ENCODE measurements at regions not wholly inside any gene's neighbourhood (a gene's known extent, or its start where the extent isn't known, plus 50 kb on each side); places are given as distances from the start of the nearest gene placed in this dataset.

- no peak for DNase-seq (ENCODE audit: low spot score)
- H3K27ac ChIP-seq = no peak overlapping the region
- H3K4me2 ChIP-seq = no peak overlapping the region
- H3K27me3 ChIP-seq = no peaks in the 10 kb centered on the region
- H2AFZ ChIP-seq = no peak overlapping the region
- no peaks in the 10 kb centered on the region for H3K79me2 ChIP-seq
- no peaks in the 10 kb centered on the region for H4K20me1 ChIP-seq (ENCODE audit: insufficient read depth, poor library complexity, severe bottlenecking)
- no peak overlapping the region for H3K4me3 ChIP-seq
- no peaks in the 10 kb centered on the region for H3K9me3 ChIP-seq (ENCODE audit: low read depth)
- H3K36me3 ChIP-seq (replicated peaks; ENCODE audit: insufficient read depth, low read depth) = no peaks in the 10 kb centered on the region
- TF ChIP-seq EZH2phosphoT487 (IDR thresholded peaks at IDR 0.05; ENCODE audit: low read depth, severe bottlenecking, unreplicated experiment) = no peak
- WGBS (ENCODE audit: low lambda C conversion rate, missing lambda C conversion rate) = 77% methylated on average over 2 of the region's 2 CpGs
- no peaks in the 10 kb centered on the region for H3K4me1 ChIP-seq (ENCODE audit: insufficient read depth)
- H3K9me2 ChIP-seq (replicated peaks; ENCODE audit: insufficient read depth) = no peaks in the 10 kb centered on the region
Measured at GRCh38 chr13:78182813-78183212, 264.2 kb upstream of the EDNRB start.

DNA sequence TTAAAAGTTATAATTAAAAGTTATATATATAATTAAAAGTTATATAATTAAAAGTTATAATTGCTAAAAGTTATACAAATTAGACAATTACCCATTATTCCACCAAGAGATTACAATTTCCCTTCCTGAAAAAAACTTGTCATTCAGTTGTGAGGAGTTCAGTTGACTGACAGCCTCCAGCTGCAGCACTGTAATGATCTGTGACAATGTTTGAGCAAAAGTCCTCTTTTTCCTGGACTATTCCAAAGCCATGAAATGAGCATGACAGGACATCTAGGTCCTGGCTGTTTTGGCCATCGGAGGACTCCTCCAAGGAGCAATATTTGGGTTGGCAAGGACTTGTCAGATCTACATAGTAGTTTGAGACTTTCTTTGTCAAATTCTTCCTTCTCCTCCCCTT lies 258.7 kb upstream of the EDNRB start:
- H3K4me3 ChIP-seq = no peak overlapping the region
- no peaks in the 10 kb centered on the region for H3K79me2 ChIP-seq
- no peak overlapping the region for H3K27ac ChIP-seq
- H3K9me3 ChIP-seq (ENCODE audit: low read depth) = no peaks in the 10 kb centered on the region
- H3K27me3 ChIP-seq = no peaks in the 10 kb centered on the region
- no peaks in the 10 kb centered on the region for H4K20me1 ChIP-seq (ENCODE audit: insufficient read depth, poor library complexity, severe bottlenecking)
- no peak overlapping the region for H3K4me2 ChIP-seq
- DNase-seq (ENCODE audit: low spot score) = no peak
- no peaks in the 10 kb centered on the region for H3K36me3 ChIP-seq (replicated peaks; ENCODE audit: insufficient read depth, low read depth)
- TF ChIP-seq EZH2phosphoT487 (IDR thresholded peaks at IDR 0.05; ENCODE audit: low read depth, severe bottlenecking, unreplicated experiment) (no peak), CTCF (IDR thresholded peaks at IDR 0.05; ENCODE audit: poor library complexity) (no peak), EZH2 (IDR thresholded peaks at IDR 0.05; ENCODE audit: borderline replicate concordance) (no peak)
- no peaks in the 10 kb centered on the region for H3K4me1 ChIP-seq (ENCODE audit: insufficient read depth)
- H3K9me2 ChIP-seq (replicated peaks; ENCODE audit: insufficient read depth) = no peaks in the 10 kb centered on the region
- no peak overlapping the region for H2AFZ ChIP-seq
- 85% methylated on average over 1 of the region's 1 CpG for WGBS (ENCODE audit: low lambda C conversion rate, missing lambda C conversion rate)

- no peaks in the 10 kb centered on the region for H3K4me1 ChIP-seq (ENCODE audit: insufficient read depth)
- H3K79me2 ChIP-seq = no peaks in the 10 kb centered on the region
- no peaks in the 10 kb centered on the region for H3K9me2 ChIP-seq (replicated peaks; ENCODE audit: insufficient read depth)
- no peaks in the 10 kb centered on the region for H3K27me3 ChIP-seq
- H3K27ac ChIP-seq = no peak overlapping the region
- WGBS (ENCODE audit: low lambda C conversion rate, missing lambda C conversion rate) = 91% methylated on average over 2 of the region's 2 CpGs
- no peak overlapping the region for H3K4me2 ChIP-seq
- no peaks in the 10 kb centered on the region for H3K9me3 ChIP-seq (ENCODE audit: low read depth)
- TF ChIP-seq EZH2 (IDR thresholded peaks at IDR 0.05; ENCODE audit: borderline replicate concordance) (no peak), CTCF (IDR thresholded peaks at IDR 0.05; ENCODE audit: poor library complexity) (no peak), EZH2phosphoT487 (IDR thresholded peaks at IDR 0.05; ENCODE audit: low read depth, severe bottlenecking, unreplicated experiment) (no peak)
- H4K20me1 ChIP-seq (ENCODE audit: insufficient read depth, poor library complexity, severe bottlenecking) = no peaks in the 10 kb centered on the region
- H3K36me3 ChIP-seq (replicated peaks; ENCODE audit: insufficient read depth, low read depth) = no peaks in the 10 kb centered on the region
- DNase-seq (ENCODE audit: low spot score) = no peak
- H3K4me3 ChIP-seq = no peak overlapping the region
- no peak overlapping the region for H2AFZ ChIP-seq
Measured at GRCh38 chr13:78176880-78177279, 258.2 kb upstream of the EDNRB start.

DNA sequence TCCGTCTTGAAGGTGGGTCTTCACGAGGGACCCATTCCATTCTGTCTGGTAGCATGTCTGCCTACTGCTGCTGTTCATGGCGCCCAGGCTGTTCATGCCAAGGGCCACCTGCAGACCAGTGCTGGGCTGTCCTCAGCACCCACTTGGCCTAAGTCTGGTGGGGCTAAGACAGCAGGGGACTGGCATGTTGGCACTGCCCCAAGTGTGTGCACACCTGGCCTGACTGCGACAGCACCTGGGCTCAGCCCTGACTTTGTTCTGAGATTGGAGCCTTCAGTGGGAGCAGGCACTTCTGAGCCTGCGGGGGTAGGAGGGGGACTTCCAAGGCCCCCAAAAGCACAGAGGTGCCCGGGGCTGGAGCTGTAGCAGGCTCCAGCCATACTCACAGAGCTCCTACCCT lies 250.8 kb upstream of the EDNRB start:
- WGBS (ENCODE audit: low lambda C conversion rate, missing lambda C conversion rate) = 92% methylated on average over 6 of the region's 6 CpGs
- DNase-seq (ENCODE audit: low spot score) = no peak

More for the DNA sequence above, 250.8 kb upstream of the EDNRB start:
- Histone ChIP-seq H3K79me2 (no peaks in the 10 kb centered on the region), H3K9me3 (ENCODE audit: low read depth) (no peaks in the 10 kb centered on the region), H3K27me3 (no peaks in the 10 kb centered on the region), H3K4me2 (no peak overlapping the region), H3K27ac (no peak overlapping the region), H3K4me3 (no peak overlapping the region), H3K4me1 (ENCODE audit: insufficient read depth) (no peaks in the 10 kb centered on the region), H2AFZ (no peak overlapping the region), H4K20me1 (ENCODE audit: insufficient read depth, poor library complexity, severe bottlenecking) (no peaks in the 10 kb centered on the region), H3K9me2 (replicated peaks; ENCODE audit: insufficient read depth) (no peaks in the 10 kb centered on the region), H3K36me3 (replicated peaks; ENCODE audit: insufficient read depth, low read depth) (no peaks in the 10 kb centered on the region)
- TF ChIP-seq EZH2 (IDR thresholded peaks at IDR 0.05; ENCODE audit: borderline replicate concordance) = no peak
- TF ChIP-seq CTCF (IDR thresholded peaks at IDR 0.05; ENCODE audit: poor library complexity) = no peak
- no peak for TF ChIP-seq EZH2phosphoT487 (IDR thresholded peaks at IDR 0.05; ENCODE audit: low read depth, severe bottlenecking, unreplicated experiment)

Data from hepatocyte (in vitro differentiated cells).